ENCODE measurements at regions not wholly inside any gene's neighbourhood (a gene's known extent, or its start where the extent isn't known, plus 50 kb on each side); places are given as distances from the start of the nearest gene placed in this dataset.

- TF ChIP-seq CTCF (conservative IDR thresholded peaks at IDR 0.05; ENCODE audit: low read depth, low read length) (no peak), EZH2 (IDR thresholded peaks at IDR 0.05; ENCODE audit: low read length, unreplicated experiment) (no peak), EZH2phosphoT487 (IDR thresholded peaks at IDR 0.05; ENCODE audit: borderline replicate concordance, low read length) (no peak)
Measured at GRCh38 chr2:125371867-125372266, 1284.1 kb upstream of the GYPC start.
